ENCODE measurements at regions not wholly inside any gene's neighbourhood (a gene's known extent, or its start where the extent isn't known, plus 50 kb on each side); places are given as distances from the start of the nearest gene placed in this dataset.

- no peak for TF ChIP-seq FOXM1 (IDR thresholded peaks at IDR 0.05; ENCODE audit: borderline replicate concordance, low read depth)
- TF ChIP-seq RAD21 (IDR thresholded peaks at IDR 0.05; ENCODE audit: low read depth): no peak
- TF ChIP-seq TCF12 (IDR thresholded peaks at IDR 0.05; ENCODE audit: low read depth): 0 out of 2 replicates have a peak, but pooled peaks have one; percentile 13
Observed at GRCh38 chr9:82489201-82489821, 500.7 kb downstream of the SPATA31D1 start.

Measured in Ishikawa (cell line).